HS-5 (cell line): ENCODE measurements at regions not wholly inside any gene's neighbourhood (a gene's known extent, or its start where the extent isn't known, plus 50 kb on each side); places are given as distances from the start of the nearest gene placed in this dataset.

Experiments
- DNase-seq: peaks from one replicate; pipeline ENCODE4 v3.0.0-alpha.2; 2012; ENCODE audit warnings: low read depth

GRCh38 chr3:124091716-124092115 is 99.8 kb upstream of the ROPN1 start:
- DNase-seq: no peak

- DNase-seq: no peak
These were observed 100.9 kb upstream of the ROPN1 start for GRCh38 chr3:124092811-124093210.

GRCh38 chr3:124094496-124094895 is 102.6 kb upstream of the ROPN1 start:
- DNase-seq: no peak

- DNase-seq: no peak
These were observed 105.6 kb upstream of the ROPN1 start for GRCh38 chr3:124097362-124098131.

GRCh38 chr3:124101643-124102042 is 109.7 kb upstream of the ROPN1 start:
- DNase-seq: no peak

- DNase-seq: no peak
These were observed 115.4 kb upstream of the ROPN1 start for GRCh38 chr3:124107104-124107890.

GRCh38 chr3:124108446-124108845 is 116.5 kb upstream of the ROPN1 start:
- DNase-seq: no peak

- DNase-seq: no peak
These were observed 121.6 kb upstream of the ROPN1 start for GRCh38 chr3:124113485-124113884.

GRCh38 chr3:124115279-124115678 is 123.4 kb upstream of the ROPN1 start:
- no peak for DNase-seq

- DNase-seq: no peak
These were observed 124.0 kb upstream of the ROPN1 start for GRCh38 chr3:124115956-124116355.

- DNase-seq: no peak
These were observed 125.0 kb upstream of the ROPN1 start for GRCh38 chr3:124116906-124117305.

- peak; percentile 58 for DNase-seq
These were observed 125.6 kb upstream of the ROPN1 start for GRCh38 chr3:124117486-124117885.

GRCh38 chr3:124118397-124118796 is 126.5 kb upstream of the ROPN1 start:
- peak; percentile 35 for DNase-seq

- DNase-seq: peak; percentile 70
These were observed 127.3 kb upstream of the ROPN1 start for GRCh38 chr3:124119056-124119716.

- no peak for DNase-seq
These were observed 129.7 kb upstream of the ROPN1 start for GRCh38 chr3:124121379-124122312.

GRCh38 chr3:124125315-124125714 is 133.4 kb upstream of the ROPN1 start:
- no peak for DNase-seq

- no peak for DNase-seq
These were observed 134.6 kb upstream of the ROPN1 start for GRCh38 chr3:124126436-124127023.

- DNase-seq: no peak
These were observed 139.2 kb upstream of the ROPN1 start for GRCh38 chr3:124131158-124131557.

- no peak for DNase-seq
These were observed 139.7 kb upstream of the ROPN1 start for GRCh38 chr3:124131580-124131979.

- no peak for DNase-seq
These were observed 140.9 kb upstream of the ROPN1 start for GRCh38 chr3:124132813-124133212.

- DNase-seq: no peak
These were observed 141.5 kb upstream of the ROPN1 start for GRCh38 chr3:124133366-124133940.
